ENCODE measurements at regions not wholly inside any gene's neighbourhood (a gene's known extent, or its start where the extent isn't known, plus 50 kb on each side); places are given as distances from the start of the nearest gene placed in this dataset.

- DNase-seq (ENCODE audit: low read depth in 2 of 2): no peak
- no peaks in the 10 kb centered on the region for H3K79me2 ChIP-seq (ENCODE audit: control insufficient read depth, insufficient read depth, low read length)
- no peaks in the 10 kb centered on the region for H4K20me1 ChIP-seq (ENCODE audit: control insufficient read depth, extremely low read depth, insufficient read depth, low read length)
- no peak overlapping the region for H3K9ac ChIP-seq (ENCODE audit: insufficient read depth, low read length)
- no peak for TF ChIP-seq CTCF (conservative IDR thresholded peaks at IDR 0.05 in 1 of 2, IDR thresholded peaks at IDR 0.05 in 1 of 2; ENCODE audit: low read depth in 1 of 2, low read length in 2 of 2)
- TF ChIP-seq EZH2 (IDR thresholded peaks at IDR 0.05; ENCODE audit: low read length, missing control alignments): no peak
- no peak overlapping the region for H2AFZ ChIP-seq (ENCODE audit: low read length)
- no peaks in the 10 kb centered on the region for H3K9me3 ChIP-seq (ENCODE audit: control insufficient read depth, insufficient read depth, low read depth, low read length)
- H3K36me3 ChIP-seq (ENCODE audit: control insufficient read depth, insufficient read depth, low read length): no peaks in the 10 kb centered on the region
- no peak overlapping the region for H3K4me2 ChIP-seq (ENCODE audit: extremely low read depth, insufficient read depth, low read length)
- no peak overlapping the region for H3K27ac ChIP-seq (ENCODE audit: insufficient read depth, low read length)
- no peaks in the 10 kb centered on the region for H3K27me3 ChIP-seq (ENCODE audit: control insufficient read depth, insufficient read depth, low read length)
- H3K4me1 ChIP-seq (ENCODE audit: control insufficient read depth, extremely low read depth, insufficient read depth, low read length): no peaks in the 10 kb centered on the region
- H3K4me3 ChIP-seq (replicated peaks in 1 of 4; ENCODE audit: control extremely low read depth in 1 of 4, insufficient read depth in 1 of 4, low read depth in 3 of 4, low read length in 4 of 4): no peak overlapping the region
These were observed 176.8 kb upstream of the POU3F1 start for GRCh38 chr1:38223391-38223790.

GRCh38 chr1:38222891-38223290 lies 176.3 kb upstream of the POU3F1 start:
- no peaks in the 10 kb centered on the region for H3K79me2 ChIP-seq (ENCODE audit: control insufficient read depth, insufficient read depth, low read length)
- no peak overlapping the region for H2AFZ ChIP-seq (ENCODE audit: low read length)
- no peaks in the 10 kb centered on the region for H3K36me3 ChIP-seq (ENCODE audit: control insufficient read depth, insufficient read depth, low read length)
- no peak overlapping the region for H3K27ac ChIP-seq (ENCODE audit: insufficient read depth, low read length)
- no peaks in the 10 kb centered on the region for H4K20me1 ChIP-seq (ENCODE audit: control insufficient read depth, extremely low read depth, insufficient read depth, low read length)
- DNase-seq (ENCODE audit: low read depth in 2 of 2): peak in 1 of 2 donors; percentile 65
- H3K4me1 ChIP-seq (ENCODE audit: control insufficient read depth, extremely low read depth, insufficient read depth, low read length): no peaks in the 10 kb centered on the region
- TF ChIP-seq EZH2 (IDR thresholded peaks at IDR 0.05; ENCODE audit: low read length, missing control alignments) (no peak), CTCF (conservative IDR thresholded peaks at IDR 0.05 in 1 of 2, IDR thresholded peaks at IDR 0.05 in 1 of 2; ENCODE audit: low read depth in 1 of 2, low read length in 2 of 2) (no peak)
- H3K4me2 ChIP-seq (ENCODE audit: extremely low read depth, insufficient read depth, low read length): no peak overlapping the region
- H3K9me3 ChIP-seq (ENCODE audit: control insufficient read depth, insufficient read depth, low read depth, low read length): no peaks in the 10 kb centered on the region
- no peaks in the 10 kb centered on the region for H3K27me3 ChIP-seq (ENCODE audit: control insufficient read depth, insufficient read depth, low read length)
- H3K9ac ChIP-seq (ENCODE audit: insufficient read depth, low read length): no peak overlapping the region
- H3K4me3 ChIP-seq (replicated peaks in 1 of 4; ENCODE audit: control extremely low read depth in 1 of 4, insufficient read depth in 1 of 4, low read depth in 3 of 4, low read length in 4 of 4): no peak overlapping the region

- Histone ChIP-seq H3K9ac (ENCODE audit: insufficient read depth, low read length) (no peak overlapping the region), H2AFZ (ENCODE audit: low read length) (no peak overlapping the region)
These were observed 174.5 kb upstream of the POU3F1 start for GRCh38 chr1:38221006-38221649.

More at GRCh38 chr1:38221006-38221649, 174.5 kb upstream of the POU3F1 start:
- Histone ChIP-seq H3K4me2 (ENCODE audit: extremely low read depth, insufficient read depth, low read length) (peak overlapping the region; percentile 13), H3K27ac (ENCODE audit: insufficient read depth, low read length) (no peak overlapping the region), H3K27me3 (ENCODE audit: control insufficient read depth, insufficient read depth, low read length) (no peaks in the 10 kb centered on the region), H3K36me3 (ENCODE audit: control insufficient read depth, insufficient read depth, low read length) (no peaks in the 10 kb centered on the region), H3K9me3 (ENCODE audit: control insufficient read depth, insufficient read depth, low read depth, low read length) (no peaks in the 10 kb centered on the region), H4K20me1 (ENCODE audit: control insufficient read depth, extremely low read depth, insufficient read depth, low read length) (no peaks in the 10 kb centered on the region), H3K4me3 (replicated peaks in 1 of 4; ENCODE audit: control extremely low read depth in 1 of 4, insufficient read depth in 1 of 4, low read depth in 3 of 4, low read length in 4 of 4) (no peak overlapping the region), H3K4me1 (ENCODE audit: control insufficient read depth, extremely low read depth, insufficient read depth, low read length) (no peaks in the 10 kb centered on the region), H3K79me2 (ENCODE audit: control insufficient read depth, insufficient read depth, low read length) (no peaks in the 10 kb centered on the region)
- TF ChIP-seq EZH2 (IDR thresholded peaks at IDR 0.05; ENCODE audit: low read length, missing control alignments) (no peak), CTCF (conservative IDR thresholded peaks at IDR 0.05 in 1 of 2, IDR thresholded peaks at IDR 0.05 in 1 of 2; ENCODE audit: low read depth in 1 of 2, low read length in 2 of 2) (no peak)
- DNase-seq (ENCODE audit: low read depth in 2 of 2): peak; percentile 5 to 95

All from fibroblast of lung (primary cell).